ENCODE measurements at regions not wholly inside any gene's neighbourhood (a gene's known extent, or its start where the extent isn't known, plus 50 kb on each side); places are given as distances from the start of the nearest gene placed in this dataset.

GRCh38 chr3:73677336-73678024 is 52.7 kb upstream of the PDZRN3 start:
- no peak for TF ChIP-seq CTCF (conservative IDR thresholded peaks at IDR 0.05)
- no peak for TF ChIP-seq EZH2 (IDR thresholded peaks at IDR 0.05; ENCODE audit: low read depth)

Measured in PC-9 (cell line).